ENCODE measurements at regions not wholly inside any gene's neighbourhood (a gene's known extent, or its start where the extent isn't known, plus 50 kb on each side); places are given as distances from the start of the nearest gene placed in this dataset.
A peak's percentile ranks its signal among the peaks of the same experiment; 100 is the strongest.

DNA sequence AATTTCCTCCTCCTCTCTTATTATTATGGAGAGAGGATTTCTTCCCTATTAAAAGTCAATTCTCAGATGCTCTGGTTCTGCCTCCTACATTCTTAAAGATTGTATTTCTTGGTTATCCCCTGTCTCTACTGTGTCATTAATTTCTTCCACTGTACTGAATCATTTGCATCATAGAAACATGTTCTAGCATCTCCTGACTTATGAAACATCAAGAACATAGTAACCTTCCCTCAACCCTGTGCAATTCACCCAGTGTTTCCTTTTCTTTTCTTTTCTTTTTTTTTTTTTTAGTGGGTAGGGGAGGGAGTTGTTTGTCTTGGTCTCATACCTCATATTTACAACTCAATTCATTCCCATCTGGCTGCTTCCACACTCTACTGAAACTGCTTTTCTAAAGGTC is 288.0 kb upstream of the PLET1 start:
- ChIA-PET POLR2A (no interaction called here), CTCF (no interaction called here)
- no peak overlapping the region for H3K4me3 ChIP-seq (ENCODE audit: low read depth, low read length)
- H3K9me3 ChIP-seq (ENCODE audit: control insufficient read depth, insufficient read depth, low read length) = no peaks in the 10 kb centered on the region
- TF ChIP-seq CTCF (IDR thresholded peaks at IDR 0.05; ENCODE audit: low read depth, low read length) = no peak
- no peak overlapping the region for H3K27ac ChIP-seq (ENCODE audit: low read depth, low read length)
- no peak for DNase-seq (ENCODE audit: low read depth, low spot score)
- H3K27me3 ChIP-seq (ENCODE audit: control insufficient read depth, insufficient read depth, low read length) = no peaks in the 10 kb centered on the region

DNA sequence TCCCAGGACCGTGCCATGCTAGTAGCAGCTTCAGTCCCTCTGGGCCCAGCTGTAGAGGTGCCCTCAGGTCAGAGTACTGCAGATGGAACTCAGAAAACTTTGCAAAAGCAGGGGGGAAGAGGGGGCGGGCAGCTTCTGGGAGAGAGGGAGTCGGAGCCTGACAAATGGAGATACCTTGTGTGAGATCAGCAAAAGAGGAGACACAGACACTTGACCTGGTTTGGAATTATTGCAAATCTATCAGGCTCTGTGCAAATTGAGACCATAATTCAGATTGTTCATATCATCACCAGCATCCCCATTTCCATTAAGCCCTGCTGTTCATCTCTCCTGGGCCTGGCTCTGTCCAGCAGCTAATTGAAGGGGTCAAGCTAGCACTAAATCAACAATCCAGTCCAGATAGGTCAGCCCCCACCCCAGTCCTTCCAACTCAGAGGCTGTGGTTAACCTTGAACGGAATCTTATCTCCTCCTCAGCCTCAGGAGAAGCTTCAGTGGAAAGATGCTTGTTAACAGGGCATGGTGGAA is 292.6 kb upstream of the PLET1 start:
- Histone ChIP-seq H3K9me3 (ENCODE audit: control insufficient read depth, insufficient read depth, low read length) (no peaks in the 10 kb centered on the region), H3K4me3 (ENCODE audit: low read depth, low read length) (no peak overlapping the region), H3K27ac (ENCODE audit: low read depth, low read length) (no peak overlapping the region), H3K27me3 (ENCODE audit: control insufficient read depth, insufficient read depth, low read length) (peaks cover 2% of the 10 kb centered on the region)
- DNase-seq (ENCODE audit: low read depth, low spot score) = no peak
- no peak for TF ChIP-seq CTCF (IDR thresholded peaks at IDR 0.05; ENCODE audit: low read depth, low read length)
- ChIA-PET POLR2A (no interaction called here), CTCF (interaction anchor here (0.6 to 3.0 kb wide), 2 partner anchors 11 to 13 kb away, joined by 4 to 8 read pairs; no protein-coding TSS in a partner anchor)

- Histone ChIP-seq H3K4me3 (ENCODE audit: low read depth, low read length) (no peak overlapping the region), H3K9me3 (ENCODE audit: control insufficient read depth, insufficient read depth, low read length) (no peaks in the 10 kb centered on the region), H3K27me3 (ENCODE audit: control insufficient read depth, insufficient read depth, low read length) (peaks cover 2% of the 10 kb centered on the region), H3K27ac (ENCODE audit: low read depth, low read length) (no peak overlapping the region)
- TF ChIP-seq CTCF (IDR thresholded peaks at IDR 0.05; ENCODE audit: low read depth, low read length) = no peak
- ChIA-PET CTCF (interaction anchor here (1.1 to 3.7 kb wide), 8 partner anchors 11 to 335 kb away, joined by 3 to 25 read pairs (median 6); no protein-coding TSS in a partner anchor), POLR2A (interaction anchor here (0.5 kb wide), 1 partner anchor 8 kb away, joined by 3 read pairs; no protein-coding TSS in a partner anchor)
- DNase-seq (ENCODE audit: low read depth, low spot score) = no peak
Measured at GRCh38 chr11:112554586-112554985, 293.9 kb upstream of the PLET1 start.

GRCh38 chr11:112555491-112556364 is 295.1 kb upstream of the PLET1 start:
- TF ChIP-seq CTCF (IDR thresholded peaks at IDR 0.05; ENCODE audit: low read depth, low read length) = peak; percentile 78
- ChIA-PET CTCF (interaction anchor here (0.5 to 3.7 kb wide), 32 partner anchors 9 to 734 kb away, joined by 3 to 25 read pairs (median 4); no protein-coding TSS in a partner anchor), POLR2A (no interaction called here)
- DNase-seq (ENCODE audit: low read depth, low spot score) = no peak
- Histone ChIP-seq H3K9me3 (ENCODE audit: control insufficient read depth, insufficient read depth, low read length) (no peaks in the 10 kb centered on the region), H3K27me3 (ENCODE audit: control insufficient read depth, insufficient read depth, low read length) (peaks cover 2% of the 10 kb centered on the region), H3K4me3 (ENCODE audit: low read depth, low read length) (no peak overlapping the region), H3K27ac (ENCODE audit: low read depth, low read length) (peak overlapping the region; percentile 11)

DNA sequence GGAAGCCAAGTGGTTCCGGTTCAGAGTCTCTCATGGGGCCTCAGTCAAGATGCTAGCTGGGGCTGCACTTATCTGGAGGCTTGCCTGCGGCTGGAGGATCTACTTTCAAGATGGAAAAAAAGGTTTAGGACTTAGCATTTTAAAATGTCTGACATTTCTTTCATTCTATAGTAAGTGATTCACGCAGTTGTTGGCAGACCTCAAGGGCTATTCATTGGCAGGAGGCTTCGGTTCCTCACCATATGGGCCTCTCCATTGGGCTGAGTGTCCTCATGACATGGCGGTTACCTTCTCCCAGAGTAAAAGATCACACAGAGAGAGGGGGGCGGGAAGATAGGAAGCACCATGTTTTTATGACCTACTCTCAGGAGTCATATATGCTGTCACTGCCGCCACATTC is 298.0 kb upstream of the PLET1 start:
- no peak overlapping the region for H3K4me3 ChIP-seq (ENCODE audit: low read depth, low read length)
- ChIA-PET POLR2A (no interaction called here), CTCF (no interaction called here)
- peaks cover 4% of the 10 kb centered on the region for H3K27me3 ChIP-seq (ENCODE audit: control insufficient read depth, insufficient read depth, low read length)
- H3K27ac ChIP-seq (ENCODE audit: low read depth, low read length) = no peak overlapping the region
- TF ChIP-seq CTCF (IDR thresholded peaks at IDR 0.05; ENCODE audit: low read depth, low read length) = no peak
- no peaks in the 10 kb centered on the region for H3K9me3 ChIP-seq (ENCODE audit: control insufficient read depth, insufficient read depth, low read length)
- DNase-seq (ENCODE audit: low read depth, low spot score) = no peak

All from AG04450 (cell line).